Endothelial cell of umbilical vein (primary cell): ENCODE measurements at regions not wholly inside any gene's neighbourhood (a gene's known extent, or its start where the extent isn't known, plus 50 kb on each side); places are given as distances from the start of the nearest gene placed in this dataset.

Source experiments
- BruUV-seq: library from RNA; stranded (reverse); fragments of 400-500 nt; replicated peaks from 2 replicates; lab custom pipeline; 2021; lab: Mats Ljungman, UMichigan
- CTCF ChIA-PET: fragments of 300-600, 350-600 bp; sonication (Branson Sonifier 250); formaldehyde crosslinking; loops from one replicate; lab custom pipeline; 2021; ENCODE audit warnings: antibody characterized with exemption, inconsistent platforms; lab: Charles Lee
- POLR2A ChIA-PET: fragments of 300-600, 350-600 bp; sonication (Branson Sonifier 250); formaldehyde crosslinking; loops from one replicate; lab custom pipeline; 2021; ENCODE audit warnings: antibody characterized with exemption, inconsistent platforms; lab: Charles Lee
- DNase-seq: peaks from one replicate; pipeline ENCODE4 v3.0.0-alpha.2; 2011; ENCODE audit warnings: low read depth, low spot score
- FAIRE-seq: peaks from 2 replicates; lab custom pipeline; 2011; peaks lifted over from hg19 to GRCh38; lab: Jason Lieb, UNC
- H2AFZ ChIP-seq: 2 replicates; pipeline ENCODE4 v1.6.0; 2012; ENCODE audit warnings: low read depth, low read length, control low read depth, inconsistent platforms
- H3K27ac ChIP-seq: 2 replicates; pipeline ENCODE4 v1.5.1; 2011; ENCODE audit warnings: low read depth, mild to moderate bottlenecking, control low read depth, low read length, moderate library complexity; ENCODE audit not compliant: insufficient read depth
- H3K27me3 ChIP-seq, 2 experiments: 2 replicates each; pipeline versions ENCODE4 v1.6.0 to v1.6.1; 2011; ENCODE audit warnings: low read length in 2 of 2, mixed read lengths in 1 of 2; ENCODE audit not compliant: control insufficient read depth in 2 of 2, insufficient read depth in 2 of 2
- H3K36me3 ChIP-seq, 2 experiments: 2 replicates in 1 of 2; 3 replicates in 1 of 2; pipeline ENCODE4 v1.5.1; 2011; ENCODE audit warnings: low read length in 2 of 2, mild to moderate bottlenecking in 1 of 2, moderate library complexity in 1 of 2; ENCODE audit not compliant: control insufficient read depth in 2 of 2, insufficient read depth in 2 of 2; ENCODE audit errors: extremely low read depth in 1 of 2
- H3K4me1 ChIP-seq: 3 replicates; pipeline ENCODE4 v1.5.1; 2011; ENCODE audit warnings: mild to moderate bottlenecking, low read length; ENCODE audit not compliant: control insufficient read depth, insufficient read depth; ENCODE audit errors: extremely low read depth
- H3K4me2 ChIP-seq: 2 replicates; pipeline ENCODE4 v1.6.1; 2011; ENCODE audit warnings: low read length, control low read depth, mixed read lengths; ENCODE audit not compliant: insufficient read depth
- H3K4me3 ChIP-seq, 3 experiments: fragments of 200-600 bp in 1 of 3; sonication (generic), shearing (Covaris generic) in 1 of 3; replicated peaks in 1 of 3; 2 replicates each; pipeline ENCODE4 v1.5.1; 2011 to 2016; ENCODE audit warnings: control low read depth in 3 of 3, low read length in 3 of 3, mild to moderate bottlenecking in 2 of 3, inconsistent platforms in 1 of 3, low read depth in 1 of 3, moderate library complexity in 1 of 3; ENCODE audit not compliant: insufficient read depth in 1 of 3
- H3K79me2 ChIP-seq: 2 replicates; pipeline ENCODE4 v1.6.0; 2012; ENCODE audit warnings: low read length, inconsistent platforms; ENCODE audit not compliant: control insufficient read depth, insufficient read depth
- H3K9ac ChIP-seq: replicated peaks from 2 replicates; pipeline ENCODE3; 2011; ENCODE audit warnings: low read length, control low read depth; ENCODE audit not compliant: insufficient read depth; ENCODE audit errors: extremely low read depth
- H3K9me1 ChIP-seq: replicated peaks from 3 replicates; pipeline ENCODE4 v1.6.0; 2011; ENCODE audit warnings: mild to moderate bottlenecking, low read length; ENCODE audit not compliant: control insufficient read depth, insufficient read depth; ENCODE audit errors: extremely low read depth
- H3K9me3 ChIP-seq: replicated peaks from 2 replicates; pipeline ENCODE4 v1.5.1; 2012; ENCODE audit warnings: low read length, inconsistent platforms; ENCODE audit not compliant: control insufficient read depth, insufficient read depth
- H4K20me1 ChIP-seq: replicated peaks from 2 replicates; pipeline ENCODE3; 2011; ENCODE audit warnings: mild to moderate bottlenecking, low read length; ENCODE audit not compliant: control insufficient read depth, insufficient read depth; ENCODE audit errors: extremely low read depth
- EZH2 ChIP-seq: IDR thresholded peaks from 2 replicates; pipeline ENCODE4 v1.6.1; 2012; ENCODE audit warnings: borderline replicate concordance, low read depth, mild to moderate bottlenecking, moderate library complexity, low read length, inconsistent platforms; ENCODE audit not compliant: severe bottlenecking
- FOS ChIP-seq: IDR thresholded peaks from 2 replicates; pipeline ENCODE4 v1.6.1; 2011; ENCODE audit warnings: mild to moderate bottlenecking, low read length, moderate library complexity, borderline replicate concordance; ENCODE audit not compliant: insufficient read depth
- GATA2 ChIP-seq: IDR thresholded peaks from 2 replicates; pipeline ENCODE4 v1.7.0; 2011; ENCODE audit warnings: low read depth, mild to moderate bottlenecking, moderate library complexity, mixed read lengths, low read length; ENCODE audit not compliant: insufficient read length, insufficient read depth
- JUN ChIP-seq: IDR thresholded peaks from 2 replicates; pipeline ENCODE4 v1.6.1; 2011; ENCODE audit warnings: borderline replicate concordance, low read depth; ENCODE audit not compliant: insufficient read length, insufficient read depth
- POLR2A ChIP-seq: IDR thresholded peaks from 2 replicates; pipeline ENCODE4 v1.6.1; 2012; ENCODE audit warnings: low read depth, mild to moderate bottlenecking, control low read depth, low read length
- dilution Hi-C: fragments of 300-500 bp; cut with MboI; formaldehyde crosslinking; loops from one replicate; pipeline ENCODE4 v1.15.0; 2019; ENCODE audit warnings: low sequenced_read_pairs; ENCODE audit not compliant: extremely low pct_ligation_motif_present
- intact Hi-C: fragments of 100-400 bp; cut with micrococcal nuclease; formaldehyde crosslinking; loops from one replicate; pipeline ENCODE4 v1.10.0; 2022
- TF ChIP-seq, protein P1 (sequence below), 2 donors: IDR thresholded peaks; 1 replicate in 1 of 2; 2 replicates in 1 of 2; pipeline ENCODE4 v1.5.1; 2011; ENCODE audit warnings: low read length in 2 of 2, mild to moderate bottlenecking in 2 of 2, moderate library complexity in 2 of 2, control low read depth in 1 of 2, inconsistent platforms in 1 of 2, low read depth in 1 of 2; ENCODE audit not compliant: insufficient read depth in 1 of 2; ENCODE audit errors: extremely low read depth in 1 of 2
- TF ChIP-seq, protein P2 (sequence below): IDR thresholded peaks from 2 replicates; pipeline ENCODE4 v1.6.1; 2011; ENCODE audit not compliant: insufficient read depth, insufficient read length

DNA sequence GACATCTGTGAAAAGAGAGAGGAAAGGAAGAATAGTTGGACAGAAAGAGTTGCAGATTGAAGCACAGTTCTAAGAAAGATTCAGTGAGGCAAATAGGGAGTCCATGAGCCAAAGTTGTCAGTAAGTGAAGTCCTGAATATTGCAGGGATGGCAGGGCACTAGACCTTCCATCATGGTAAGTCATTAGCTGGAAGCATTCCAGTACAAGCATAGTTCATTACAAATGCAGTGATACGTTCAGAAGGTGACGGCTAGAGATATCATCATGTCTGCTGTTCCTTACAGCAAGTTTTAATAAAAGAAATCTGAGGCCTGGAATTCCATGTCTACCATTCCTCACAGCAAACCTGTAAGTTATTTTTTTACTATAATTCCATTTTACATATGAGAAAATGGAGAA lies 720.1 kb downstream of the GBE1 start:
- intact Hi-C loops: no loop called here
- no peak overlapping the region for H3K27ac ChIP-seq
- dilution Hi-C loops: no loop called here
- H3K9me1 ChIP-seq: no peaks in the 10 kb centered on the region
- ChIA-PET CTCF (interaction anchor here (1.7 kb wide), 1 partner anchor 12 kb away, joined by 5 read pairs; no protein-coding TSS in a partner anchor), POLR2A (no interaction called here)
- H3K36me3 ChIP-seq: no peaks in the 10 kb centered on the region
- H3K4me3 ChIP-seq: no peak overlapping the region
- DNase-seq (no peak), FAIRE-seq (no peak)
- H3K27me3 ChIP-seq: no peaks in the 10 kb centered on the region
- TF ChIP-seq GATA2: no peak
- no peak for TF ChIP-seq JUN
- no peaks in the 10 kb centered on the region for H3K9me3 ChIP-seq
- no peak overlapping the region for H2AFZ ChIP-seq
- H4K20me1 ChIP-seq: no peaks in the 10 kb centered on the region
- H3K4me1 ChIP-seq: no peaks in the 10 kb centered on the region
- no TSS peak for BruUV-seq
- H3K9ac ChIP-seq: no peak overlapping the region
- no peaks in the 10 kb centered on the region for H3K79me2 ChIP-seq
- no peak overlapping the region for H3K4me2 ChIP-seq

DNA sequence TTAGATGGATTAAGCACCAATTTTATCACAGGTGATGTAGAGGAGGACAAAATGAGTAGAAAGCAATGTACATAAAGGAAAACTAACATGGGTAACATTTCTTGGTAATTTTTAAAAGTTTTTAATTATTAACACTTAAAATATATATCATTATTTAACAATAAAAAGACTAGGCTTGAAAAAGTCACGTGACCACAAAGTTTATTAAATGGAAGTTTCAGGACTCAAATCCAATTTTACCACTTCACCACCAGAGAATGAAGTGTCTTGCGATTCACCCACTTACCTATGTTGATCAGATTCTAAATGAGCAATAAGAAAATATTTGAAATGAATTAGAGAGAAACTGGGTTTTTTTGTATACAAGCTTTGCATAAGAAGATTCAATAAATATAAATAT lies 721.3 kb downstream of the GBE1 start:
- Histone ChIP-seq H3K27ac (no peak overlapping the region), H3K79me2 (no peaks in the 10 kb centered on the region), H3K27me3 (no peaks in the 10 kb centered on the region), H3K4me1 (no peaks in the 10 kb centered on the region), H3K4me2 (no peak overlapping the region), H3K9ac (no peak overlapping the region), H3K9me3 (no peaks in the 10 kb centered on the region), H2AFZ (no peak overlapping the region), H4K20me1 (no peaks in the 10 kb centered on the region), H3K4me3 (no peak overlapping the region), H3K9me1 (no peaks in the 10 kb centered on the region), H3K36me3 (no peaks in the 10 kb centered on the region)
- ChIA-PET CTCF (no interaction called here), POLR2A (no interaction called here)
- TF ChIP-seq, protein P1, sequence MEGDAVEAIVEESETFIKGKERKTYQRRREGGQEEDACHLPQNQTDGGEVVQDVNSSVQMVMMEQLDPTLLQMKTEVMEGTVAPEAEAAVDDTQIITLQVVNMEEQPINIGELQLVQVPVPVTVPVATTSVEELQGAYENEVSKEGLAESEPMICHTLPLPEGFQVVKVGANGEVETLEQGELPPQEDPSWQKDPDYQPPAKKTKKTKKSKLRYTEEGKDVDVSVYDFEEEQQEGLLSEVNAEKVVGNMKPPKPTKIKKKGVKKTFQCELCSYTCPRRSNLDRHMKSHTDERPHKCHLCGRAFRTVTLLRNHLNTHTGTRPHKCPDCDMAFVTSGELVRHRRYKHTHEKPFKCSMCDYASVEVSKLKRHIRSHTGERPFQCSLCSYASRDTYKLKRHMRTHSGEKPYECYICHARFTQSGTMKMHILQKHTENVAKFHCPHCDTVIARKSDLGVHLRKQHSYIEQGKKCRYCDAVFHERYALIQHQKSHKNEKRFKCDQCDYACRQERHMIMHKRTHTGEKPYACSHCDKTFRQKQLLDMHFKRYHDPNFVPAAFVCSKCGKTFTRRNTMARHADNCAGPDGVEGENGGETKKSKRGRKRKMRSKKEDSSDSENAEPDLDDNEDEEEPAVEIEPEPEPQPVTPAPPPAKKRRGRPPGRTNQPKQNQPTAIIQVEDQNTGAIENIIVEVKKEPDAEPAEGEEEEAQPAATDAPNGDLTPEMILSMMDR (IDR thresholded peaks at IDR 0.05; ENCODE audit: extremely low read depth in 1 of 2, insufficient read depth in 1 of 2, low read depth in 1 of 2, low read length in 2 of 2): no peak
- TF ChIP-seq EZH2 (no peak), FOS (no peak), POLR2A (no peak)
- TF ChIP-seq, protein P2, sequence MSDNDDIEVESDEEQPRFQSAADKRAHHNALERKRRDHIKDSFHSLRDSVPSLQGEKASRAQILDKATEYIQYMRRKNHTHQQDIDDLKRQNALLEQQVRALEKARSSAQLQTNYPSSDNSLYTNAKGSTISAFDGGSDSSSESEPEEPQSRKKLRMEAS: no peak
- no TSS peak for BruUV-seq
- FAIRE-seq (no peak), DNase-seq (no peak)
- intact Hi-C loops: no loop called here
- dilution Hi-C loops: no loop called here
